SK-N-SH (cell line): ENCODE measurements at regions not wholly inside any gene's neighbourhood (a gene's known extent, or its start where the extent isn't known, plus 50 kb on each side); places are given as distances from the start of the nearest gene placed in this dataset.

ENCODE experiments used
- CTCF ChIA-PET: fragments of 300-600, 350-600 bp; formaldehyde crosslinking; extraction: SDS; loops from one replicate; lab custom pipeline; 2021; lab: Yijun Ruan, JAX
- POLR2A ChIA-PET: fragments of 350-600 bp; sonication (Branson Sonifier 250); formaldehyde crosslinking; extraction: SDS; loops from one replicate; lab custom pipeline; 2020; ENCODE audit warnings: antibody characterized with exemption, inconsistent platforms; lab: Yijun Ruan, JAX
- DNase-seq: peaks from one replicate; pipeline ENCODE4 v3.0.0; 2012
- H2AFZ ChIP-seq: fragments of 200-600 bp; sonication (generic); 2 replicates; pipeline ENCODE4 v1.8.1; 2016; ENCODE audit warnings: antibody characterized with exemption, mild to moderate bottlenecking, low read depth
- H3F3A ChIP-seq: fragments of 200-600 bp; sonication (generic); replicated peaks from 2 replicates; pipeline ENCODE3; 2016; ENCODE audit warnings: antibody characterized with exemption, mild to moderate bottlenecking; ENCODE audit not compliant: insufficient read depth
- H3K27ac ChIP-seq, 2 experiments: fragments of 200-500 bp in 1 of 2; fragments of 200-600 bp in 1 of 2; sonication (Bioruptor generic) in 1 of 2; sonication (generic), shearing (Covaris generic) in 1 of 2; 2 replicates each; pipeline versions ENCODE4 v1.5.1 to v1.6.1; 2014 to 2016; ENCODE audit warnings: low read depth in 2 of 2, inconsistent platforms in 1 of 2, low read length in 1 of 2, mild to moderate bottlenecking in 1 of 2, mixed read lengths in 1 of 2
- H3K27me3 ChIP-seq: fragments of 200-600 bp; sonication (generic), shearing (Covaris generic); 2 replicates; pipeline ENCODE4 v1.6.1; 2016; ENCODE audit warnings: mixed run types; ENCODE audit not compliant: insufficient read depth
- H3K36me3 ChIP-seq, 2 experiments: fragments of 200-500 bp in 1 of 2; fragments of 200-600 bp in 1 of 2; sonication (Bioruptor generic) in 1 of 2; sonication (generic) in 1 of 2; replicated peaks in 1 of 2; 2 replicates each; pipeline versions ENCODE3 to v1.5.1; 2014 to 2016; ENCODE audit warnings: low read length in 1 of 2, mild to moderate bottlenecking in 1 of 2; ENCODE audit not compliant: insufficient read depth in 2 of 2, control insufficient read depth in 1 of 2
- H3K4me1 ChIP-seq, 2 experiments: fragments of 200-500 bp in 1 of 2; fragments of 200-600 bp in 1 of 2; sonication (Bioruptor generic) in 1 of 2; sonication (generic), shearing (Covaris generic) in 1 of 2; 2 replicates each; pipeline versions ENCODE4 v1.5.1 to v1.6.1; 2014 to 2016; ENCODE audit warnings: low read depth in 1 of 2, low read length in 1 of 2, mixed run types in 1 of 2; ENCODE audit not compliant: insufficient read depth in 2 of 2, control insufficient read depth in 1 of 2
- H3K4me2 ChIP-seq: fragments of 200-600 bp; sonication (generic), shearing (Covaris generic); 2 replicates; pipeline ENCODE4 v1.6.1; 2017; ENCODE audit warnings: mixed run types
- H3K4me3 ChIP-seq, 2 experiments: fragments of 200-500 bp in 1 of 2; fragments of 200-600 bp in 1 of 2; sonication (Bioruptor generic) in 1 of 2; sonication (generic), shearing (Covaris generic) in 1 of 2; 2 replicates each; pipeline versions ENCODE4 v1.5.1 to v1.8.1; 2014 to 2016; ENCODE audit warnings: low read depth in 2 of 2, inconsistent platforms in 1 of 2, low read length in 1 of 2, mild to moderate bottlenecking in 1 of 2, mixed read lengths in 1 of 2, moderate library complexity in 1 of 2
- H3K79me2 ChIP-seq: fragments of 200-600 bp; sonication (generic); 2 replicates; pipeline ENCODE4 v1.8.1; 2017; ENCODE audit warnings: mild to moderate bottlenecking; ENCODE audit not compliant: insufficient read depth
- H3K9ac ChIP-seq: fragments of 200-600 bp; sonication (generic); 2 replicates; pipeline ENCODE4 v1.6.1; 2017; ENCODE audit warnings: mixed run types
- H3K9me2 ChIP-seq: fragments of 200-600 bp; sonication (generic); 2 replicates; pipeline ENCODE4 v1.6.1; 2017; ENCODE audit warnings: mixed run types
- H3K9me3 ChIP-seq: fragments of 200-600 bp; sonication (generic); 2 replicates; pipeline ENCODE4 v1.6.1; 2017; ENCODE audit warnings: mixed run types, mild to moderate bottlenecking, moderate library complexity
- H4K20me1 ChIP-seq: fragments of 200-600 bp; sonication (generic); 2 replicates; pipeline ENCODE4 v1.6.1; 2017; ENCODE audit warnings: mild to moderate bottlenecking, mixed run types; ENCODE audit not compliant: insufficient read depth
- CHD2 ChIP-seq: fragments of 150-350 bp; IDR thresholded peaks from 2 replicates; pipeline ENCODE4 v1.6.1; 2018; ENCODE audit warnings: low read length; ENCODE audit not compliant: partially characterized antibody
- CTCF ChIP-seq: fragments of 200-600 bp; sonication (generic); IDR thresholded peaks from 2 replicates; pipeline ENCODE4 v1.6.1; 2017; ENCODE audit warnings: antibody characterized with exemption, mild to moderate bottlenecking, moderate library complexity
- ELF1 ChIP-seq: IDR thresholded peaks from 2 replicates; pipeline ENCODE4 v1.4.0; 2012
- EZH2phosphoT487 ChIP-seq: fragments of 200-600 bp; sonication (generic); IDR thresholded peaks from 2 replicates; pipeline ENCODE4 v1.6.1; 2017; ENCODE audit warnings: low read depth, mixed run types, mild to moderate bottlenecking, antibody characterized with exemption, moderate library complexity, borderline replicate concordance
- GABPA ChIP-seq: IDR thresholded peaks from 2 replicates; pipeline ENCODE4 v1.4.0; 2012; ENCODE audit warnings: low read depth, mild to moderate bottlenecking
- JUND ChIP-seq: IDR thresholded peaks from 2 replicates; pipeline ENCODE4 v1.4.0; 2012
- MEF2A ChIP-seq: IDR thresholded peaks from 2 replicates; pipeline ENCODE4 v1.4.0; 2012; ENCODE audit warnings: low read depth, borderline replicate concordance
- NRF1 ChIP-seq: IDR thresholded peaks from 2 replicates; pipeline ENCODE4 v1.6.1; 2012; ENCODE audit warnings: low read depth, mild to moderate bottlenecking, low read length
- POLR2AphosphoS5 ChIP-seq: IDR thresholded peaks from 2 replicates; pipeline ENCODE4 v1.6.1; 2012; ENCODE audit warnings: low read depth, low read length
- RAD21 ChIP-seq: IDR thresholded peaks from 2 replicates; pipeline ENCODE4 v1.6.1; 2012; ENCODE audit warnings: mild to moderate bottlenecking, low read length
- RFX5 ChIP-seq: IDR thresholded peaks from 2 replicates; pipeline ENCODE4 v1.6.1; 2012; ENCODE audit warnings: mild to moderate bottlenecking, improper control_type of control experiment, low read length
- SIN3A ChIP-seq: IDR thresholded peaks from 2 replicates; pipeline ENCODE4 v1.6.1; 2012; ENCODE audit warnings: low read depth, mild to moderate bottlenecking, low read length, moderate library complexity, borderline replicate concordance
- SMC3 ChIP-seq: IDR thresholded peaks from 2 replicates; pipeline ENCODE4 v1.6.1; 2012; ENCODE audit warnings: low read depth, low read length, improper control_type of control experiment
- TCF12 ChIP-seq: IDR thresholded peaks from 2 replicates; pipeline ENCODE4 v1.4.0; 2012
- USF2 ChIP-seq: fragments of 150-350 bp; IDR thresholded peaks from 2 replicates; pipeline ENCODE4 v1.6.1; 2017; ENCODE audit warnings: antibody characterized with exemption, low read length, low read depth, borderline replicate concordance
- YY1 ChIP-seq: IDR thresholded peaks from 2 replicates; pipeline ENCODE4 v1.4.0; 2012; ENCODE audit warnings: low read depth, mild to moderate bottlenecking
- WGBS: methylation state at CpG from one replicate; pipeline ENCODE4 v1.1.6; 2017; ENCODE audit warnings: low lambda C conversion rate; 5-methylcytosine and 5-hydroxymethylcytosine counted together
- TF ChIP-seq, protein P1 (sequence below): IDR thresholded peaks from 2 replicates; pipeline ENCODE4 v1.6.1; 2012; ENCODE audit warnings: mild to moderate bottlenecking, low read depth, low read length, moderate library complexity
- TF ChIP-seq, protein P2 (sequence below): fragments of 150-350 bp; IDR thresholded peaks from 2 replicates; pipeline ENCODE4 v1.6.1; 2016; ENCODE audit warnings: mild to moderate bottlenecking, low read depth, low read length

DNA sequence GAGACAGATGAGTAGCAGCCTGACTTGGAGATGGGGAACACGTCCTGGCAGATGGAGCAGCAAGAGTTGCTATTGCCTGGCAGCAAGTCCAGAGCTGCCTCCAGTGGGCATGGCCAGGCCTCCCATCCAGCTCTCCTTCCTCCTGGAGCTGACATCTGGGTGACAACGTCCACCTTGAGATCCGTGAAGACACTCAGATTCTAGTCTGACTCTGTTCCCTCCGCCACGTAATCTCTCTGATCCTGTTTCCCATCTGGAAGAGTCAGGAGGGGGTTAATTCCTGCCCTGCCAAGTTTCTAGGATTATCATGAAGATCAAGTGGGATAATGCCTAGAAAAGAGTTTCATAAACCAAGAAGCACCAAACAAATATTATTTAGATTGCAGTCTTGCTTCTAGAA, 65.3 kb upstream of the FAM181A start:
- POLR2A ChIA-PET: no interaction called here
- H4K20me1 ChIP-seq: no peaks in the 10 kb centered on the region
- H3K36me3 ChIP-seq: no peaks in the 10 kb centered on the region
- no peak overlapping the region for H3K27ac ChIP-seq
- no peaks in the 10 kb centered on the region for H3K79me2 ChIP-seq
- H3K4me3 ChIP-seq: no peak overlapping the region
- no peak overlapping the region for H3K9ac ChIP-seq
- WGBS: 46% methylated on average over 3 of the region's 5 CpGs
- H3F3A ChIP-seq: no peaks in the 10 kb centered on the region
- no peaks in the 10 kb centered on the region for H3K9me2 ChIP-seq
- CTCF ChIA-PET: interaction anchor here (1.5 kb wide), 1 partner anchor 218 kb away, joined by 3 read pairs; no protein-coding TSS in a partner anchor
- DNase-seq: no peak
- peaks cover 0 to 3% of the 10 kb centered on the region in 2 experiments; a peak in 1 of 4 replicates for H3K4me1 ChIP-seq
- no peak for TF ChIP-seq CHD2
- H3K4me2 ChIP-seq: no peak overlapping the region
- H3K27me3 ChIP-seq: no peaks in the 10 kb centered on the region
- no peaks in the 10 kb centered on the region for H3K9me3 ChIP-seq
- H2AFZ ChIP-seq: no peak overlapping the region

DNA sequence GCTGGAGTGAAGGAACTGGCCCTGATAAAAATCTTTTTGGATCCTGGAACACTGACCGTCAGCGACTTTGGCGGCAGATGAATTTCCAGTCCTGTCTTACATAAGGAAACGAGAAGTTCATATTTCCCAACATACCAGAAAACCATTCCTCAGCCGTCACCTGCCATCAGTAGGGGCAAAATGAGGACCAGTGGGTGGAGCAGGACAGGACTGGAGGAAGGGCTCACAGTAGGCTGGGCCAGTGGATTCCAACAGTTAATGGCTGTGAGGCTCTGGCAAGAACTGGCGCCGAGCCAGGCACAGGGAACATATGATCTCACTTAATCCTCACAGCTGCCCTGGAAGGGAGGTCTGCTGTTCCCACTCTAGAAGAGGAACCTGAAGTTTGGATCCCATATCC, 67.2 kb upstream of the FAM181A start:
- no peak overlapping the region for H2AFZ ChIP-seq
- H3K27ac ChIP-seq: no peak overlapping the region
- ChIA-PET CTCF (interaction anchor here (1.1 to 1.2 kb wide), 2 partner anchors 14 to 33 kb away, joined by 3 to 4 read pairs; no protein-coding TSS in a partner anchor), POLR2A (no interaction called here)
- no peaks in the 10 kb centered on the region for H3K9me3 ChIP-seq
- H3K36me3 ChIP-seq: no peaks in the 10 kb centered on the region
- H3K4me3 ChIP-seq: no peak overlapping the region
- no peaks in the 10 kb centered on the region for H3K27me3 ChIP-seq
- H3K79me2 ChIP-seq: no peaks in the 10 kb centered on the region
- H3K9ac ChIP-seq: no peak overlapping the region
- no peaks in the 10 kb centered on the region for H4K20me1 ChIP-seq
- no peak overlapping the region for H3K4me2 ChIP-seq
- TF ChIP-seq SMC3: no peak
- no peak for TF ChIP-seq RFX5
- no peak for TF ChIP-seq POLR2AphosphoS5
- TF ChIP-seq TCF12: no peak
- no peak for TF ChIP-seq ELF1
- TF ChIP-seq YY1: no peak
- TF ChIP-seq USF2: no peak
- TF ChIP-seq EZH2phosphoT487: no peak
- no peak for TF ChIP-seq CTCF
- TF ChIP-seq JUND: no peak
- no peak for TF ChIP-seq MEF2A
- TF ChIP-seq, protein P1, sequence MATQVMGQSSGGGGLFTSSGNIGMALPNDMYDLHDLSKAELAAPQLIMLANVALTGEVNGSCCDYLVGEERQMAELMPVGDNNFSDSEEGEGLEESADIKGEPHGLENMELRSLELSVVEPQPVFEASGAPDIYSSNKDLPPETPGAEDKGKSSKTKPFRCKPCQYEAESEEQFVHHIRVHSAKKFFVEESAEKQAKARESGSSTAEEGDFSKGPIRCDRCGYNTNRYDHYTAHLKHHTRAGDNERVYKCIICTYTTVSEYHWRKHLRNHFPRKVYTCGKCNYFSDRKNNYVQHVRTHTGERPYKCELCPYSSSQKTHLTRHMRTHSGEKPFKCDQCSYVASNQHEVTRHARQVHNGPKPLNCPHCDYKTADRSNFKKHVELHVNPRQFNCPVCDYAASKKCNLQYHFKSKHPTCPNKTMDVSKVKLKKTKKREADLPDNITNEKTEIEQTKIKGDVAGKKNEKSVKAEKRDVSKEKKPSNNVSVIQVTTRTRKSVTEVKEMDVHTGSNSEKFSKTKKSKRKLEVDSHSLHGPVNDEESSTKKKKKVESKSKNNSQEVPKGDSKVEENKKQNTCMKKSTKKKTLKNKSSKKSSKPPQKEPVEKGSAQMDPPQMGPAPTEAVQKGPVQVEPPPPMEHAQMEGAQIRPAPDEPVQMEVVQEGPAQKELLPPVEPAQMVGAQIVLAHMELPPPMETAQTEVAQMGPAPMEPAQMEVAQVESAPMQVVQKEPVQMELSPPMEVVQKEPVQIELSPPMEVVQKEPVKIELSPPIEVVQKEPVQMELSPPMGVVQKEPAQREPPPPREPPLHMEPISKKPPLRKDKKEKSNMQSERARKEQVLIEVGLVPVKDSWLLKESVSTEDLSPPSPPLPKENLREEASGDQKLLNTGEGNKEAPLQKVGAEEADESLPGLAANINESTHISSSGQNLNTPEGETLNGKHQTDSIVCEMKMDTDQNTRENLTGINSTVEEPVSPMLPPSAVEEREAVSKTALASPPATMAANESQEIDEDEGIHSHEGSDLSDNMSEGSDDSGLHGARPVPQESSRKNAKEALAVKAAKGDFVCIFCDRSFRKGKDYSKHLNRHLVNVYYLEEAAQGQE: no peak
- TF ChIP-seq, protein P2, sequence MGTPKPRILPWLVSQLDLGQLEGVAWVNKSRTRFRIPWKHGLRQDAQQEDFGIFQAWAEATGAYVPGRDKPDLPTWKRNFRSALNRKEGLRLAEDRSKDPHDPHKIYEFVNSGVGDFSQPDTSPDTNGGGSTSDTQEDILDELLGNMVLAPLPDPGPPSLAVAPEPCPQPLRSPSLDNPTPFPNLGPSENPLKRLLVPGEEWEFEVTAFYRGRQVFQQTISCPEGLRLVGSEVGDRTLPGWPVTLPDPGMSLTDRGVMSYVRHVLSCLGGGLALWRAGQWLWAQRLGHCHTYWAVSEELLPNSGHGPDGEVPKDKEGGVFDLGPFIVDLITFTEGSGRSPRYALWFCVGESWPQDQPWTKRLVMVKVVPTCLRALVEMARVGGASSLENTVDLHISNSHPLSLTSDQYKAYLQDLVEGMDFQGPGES: no peak
- no peak for TF ChIP-seq NRF1
- no peak for TF ChIP-seq SIN3A
- TF ChIP-seq GABPA: no peak
- no peak for TF ChIP-seq RAD21
- no peaks in the 10 kb centered on the region for H3K9me2 ChIP-seq
- 54% methylated on average over 7 of the region's 7 CpGs for WGBS
- DNase-seq: peak; percentile 48
- no peaks in the 10 kb centered on the region for H3F3A ChIP-seq
- H3K4me1 ChIP-seq: peaks cover 0 to 3% of the 10 kb centered on the region in 2 experiments; a peak in 1 of 4 replicates
